HEK293T (cell line): ENCODE measurements at regions not wholly inside any gene's neighbourhood (a gene's known extent, or its start where the extent isn't known, plus 50 kb on each side); places are given as distances from the start of the nearest gene placed in this dataset.

Experiments
- CTCF ChIA-PET: fragments of 350-600 bp; formaldehyde crosslinking; extraction: SDS; loops from one replicate; lab custom pipeline; 2021; ENCODE audit warnings: antibody characterized with exemption, inconsistent platforms; lab: Yijun Ruan, JAX
- POLR2A ChIA-PET: fragments of 350-600 bp; formaldehyde crosslinking; extraction: SDS; loops from one replicate; lab custom pipeline; 2020; ENCODE audit warnings: antibody characterized with exemption, inconsistent platforms; lab: Yijun Ruan, JAX
- DNase-seq: peaks from one replicate; pipeline ENCODE4 v3.0.0; 2012; ENCODE audit warnings: mixed read lengths; ENCODE audit errors: extremely low spot score
- ARNT ChIP-seq: fragments of 450-650 bp; IDR thresholded peaks from 2 replicates; pipeline ENCODE4 v1.6.1; 2017; ENCODE audit warnings: mild to moderate bottlenecking
- BHLHE40 ChIP-seq: fragments of 450-650 bp; IDR thresholded peaks from 2 replicates; pipeline ENCODE4 v1.6.1; 2016; ENCODE audit warnings: mild to moderate bottlenecking, moderate library complexity, borderline replicate concordance
- CTBP1 ChIP-seq: fragments of 450-650 bp; IDR thresholded peaks from 2 replicates; pipeline ENCODE4 v1.6.1; 2016; ENCODE audit warnings: borderline replicate concordance
- ELF4 ChIP-seq: fragments of 450-650 bp; IDR thresholded peaks from 2 replicates; pipeline ENCODE4 v1.6.1; 2017; ENCODE audit warnings: antibody characterized with exemption
- FOXA1 ChIP-seq: fragments of 450-650 bp; IDR thresholded peaks from 2 replicates; pipeline ENCODE4 v1.6.1; 2016; ENCODE audit warnings: mild to moderate bottlenecking
- FOXK2 ChIP-seq: fragments of 450-650 bp; IDR thresholded peaks from 2 replicates; pipeline ENCODE4 v1.6.1; 2016; ENCODE audit warnings: mild to moderate bottlenecking
- FOXM1 ChIP-seq: fragments of 450-650 bp; IDR thresholded peaks from 2 replicates; pipeline ENCODE4 v1.6.1; 2017; ENCODE audit warnings: mild to moderate bottlenecking, borderline replicate concordance
- HDGF ChIP-seq: fragments of 450-650 bp; IDR thresholded peaks from 2 replicates; pipeline ENCODE4 v1.6.1; 2017; ENCODE audit warnings: antibody characterized with exemption, borderline replicate concordance
- L3MBTL2 ChIP-seq: fragments of 450-650 bp; conservative IDR thresholded peaks from 2 replicates; pipeline ENCODE4 v1.6.1; 2016; ENCODE audit warnings: mild to moderate bottlenecking
- LEF1 ChIP-seq: fragments of 450-650 bp; IDR thresholded peaks from 2 replicates; pipeline ENCODE4 v1.6.1; 2017; ENCODE audit warnings: mild to moderate bottlenecking, borderline replicate concordance
- NFRKB ChIP-seq: fragments of 450-650 bp; IDR thresholded peaks from 2 replicates; pipeline ENCODE4 v1.6.1; 2016; ENCODE audit warnings: mild to moderate bottlenecking, moderate library complexity
- PKNOX1 ChIP-seq: fragments of 450-650 bp; IDR thresholded peaks from 2 replicates; pipeline ENCODE4 v1.6.1; 2016
- SP1 ChIP-seq: fragments of 450-650 bp; IDR thresholded peaks from 2 replicates; pipeline ENCODE4 v1.6.1; 2017
- SUZ12 ChIP-seq: fragments of 450-650 bp; IDR thresholded peaks from 2 replicates; pipeline ENCODE4 v1.6.1; 2016; ENCODE audit warnings: mild to moderate bottlenecking
- TARDBP ChIP-seq: fragments of 450-650 bp; IDR thresholded peaks from 2 replicates; pipeline ENCODE4 v1.6.1; 2016
- ZNF384 ChIP-seq: fragments of 450-650 bp; IDR thresholded peaks from 2 replicates; pipeline ENCODE4 v1.6.1; 2016

DNA sequence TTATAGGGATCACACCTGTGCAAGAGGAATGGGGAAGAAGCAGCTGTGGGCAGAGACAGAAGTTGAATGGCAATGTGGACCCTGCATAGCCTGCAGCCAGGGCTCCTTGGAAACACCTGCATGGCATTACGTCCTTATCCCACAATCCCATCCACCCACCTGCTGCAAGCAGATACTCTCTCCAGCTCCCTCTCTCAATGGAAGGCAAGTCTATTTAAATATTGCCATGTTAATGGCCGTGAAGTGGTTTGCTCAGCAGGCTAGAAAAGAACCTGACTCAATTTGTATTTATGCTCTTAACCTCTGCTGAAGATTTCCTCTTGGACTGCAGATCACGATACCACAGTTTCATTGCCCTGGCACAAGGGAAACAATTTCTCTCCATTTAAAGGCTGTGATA is 417.0 kb downstream of the TYW1 start:
- no peak for TF ChIP-seq ELF4
- ChIA-PET POLR2A (no interaction called here), CTCF (no interaction called here)
- DNase-seq, result no peak

GRCh38 chr7:67414858-67415257 is 418.2 kb downstream of the TYW1 start:
- no peak for DNase-seq
- CTCF ChIA-PET, result no interaction called here
- TF ChIP-seq CTBP1, result no peak
- no peak for TF ChIP-seq LEF1
- no peak for TF ChIP-seq ZNF384
- TF ChIP-seq SUZ12, result no peak
- TF ChIP-seq ELF4, result no peak
- TF ChIP-seq TARDBP, result no peak
- no peak for TF ChIP-seq HDGF
- no peak for TF ChIP-seq SP1
- no peak for TF ChIP-seq FOXK2
- TF ChIP-seq FOXA1, result no peak
- no peak for TF ChIP-seq NFRKB
- POLR2A ChIA-PET, result no interaction called here

GRCh38 chr7:67422601-67423000 is 426.0 kb downstream of the TYW1 start:
- ChIA-PET POLR2A (no interaction called here), CTCF (interaction anchor here (0.6 kb wide), 1 partner anchor 202 kb away, joined by 3 read pairs; no protein-coding TSS in a partner anchor)
- no peak for TF ChIP-seq SP1
- TF ChIP-seq ZNF384, result no peak
- no peak for TF ChIP-seq BHLHE40
- TF ChIP-seq ELF4, result no peak
- TF ChIP-seq FOXA1, result no peak
- TF ChIP-seq CTBP1, result no peak
- no peak for TF ChIP-seq PKNOX1
- no peak for TF ChIP-seq FOXM1
- no peak for TF ChIP-seq LEF1
- no peak for DNase-seq

DNA sequence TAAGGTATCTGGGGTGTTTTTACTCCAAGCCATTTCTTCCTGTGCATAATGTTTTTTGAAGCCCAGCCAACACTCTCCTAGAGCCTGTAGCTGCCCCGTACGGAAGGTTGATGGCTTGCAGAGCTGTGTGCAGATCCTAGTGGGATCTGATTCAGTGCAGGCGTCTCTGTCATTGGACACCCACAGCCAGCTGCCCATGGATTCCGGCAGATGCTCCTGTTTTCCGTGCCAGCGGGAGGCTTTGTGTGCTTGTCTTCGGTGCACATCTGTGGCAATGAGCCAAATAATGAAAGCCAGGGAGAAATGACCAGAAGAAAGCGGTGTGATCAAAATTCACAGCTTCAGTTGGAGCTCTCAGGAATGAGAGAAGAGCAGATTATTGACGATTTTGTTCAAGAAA is 426.4 kb downstream of the TYW1 start:
- TF ChIP-seq HDGF (no peak), ELF4 (no peak), FOXM1 (no peak), L3MBTL2 (no peak), TARDBP (no peak), FOXK2 (no peak), SUZ12 (no peak)
- no peak for DNase-seq
- ChIA-PET POLR2A (no interaction called here), CTCF (no interaction called here)

DNA sequence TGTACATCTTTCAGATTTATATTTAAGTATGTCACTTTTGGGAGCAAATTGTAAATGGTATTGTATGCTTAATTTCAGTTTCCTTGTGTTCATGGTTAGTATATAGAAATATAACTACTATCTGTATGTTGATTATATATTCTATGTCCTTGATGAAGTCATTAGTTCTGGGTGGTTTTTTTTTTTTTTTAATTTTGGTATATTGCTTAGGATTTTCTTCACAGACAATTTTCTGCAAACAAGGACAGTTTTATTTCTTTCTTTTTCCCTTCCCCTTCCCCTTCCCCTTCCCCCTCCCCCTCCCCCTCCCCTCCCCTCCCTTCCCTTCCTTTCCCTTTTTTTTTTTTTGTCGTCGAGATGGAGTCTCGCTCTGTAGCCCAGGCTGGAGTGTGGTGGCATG is 430.0 kb downstream of the TYW1 start:
- TF ChIP-seq ZNF384 (no peak), FOXK2 (no peak), SUZ12 (no peak), L3MBTL2 (no peak), ELF4 (no peak), CTBP1 (no peak), ARNT (no peak), NFRKB (no peak), TARDBP (no peak)
- DNase-seq, result no peak
- ChIA-PET CTCF (no interaction called here), POLR2A (no interaction called here)

DNA sequence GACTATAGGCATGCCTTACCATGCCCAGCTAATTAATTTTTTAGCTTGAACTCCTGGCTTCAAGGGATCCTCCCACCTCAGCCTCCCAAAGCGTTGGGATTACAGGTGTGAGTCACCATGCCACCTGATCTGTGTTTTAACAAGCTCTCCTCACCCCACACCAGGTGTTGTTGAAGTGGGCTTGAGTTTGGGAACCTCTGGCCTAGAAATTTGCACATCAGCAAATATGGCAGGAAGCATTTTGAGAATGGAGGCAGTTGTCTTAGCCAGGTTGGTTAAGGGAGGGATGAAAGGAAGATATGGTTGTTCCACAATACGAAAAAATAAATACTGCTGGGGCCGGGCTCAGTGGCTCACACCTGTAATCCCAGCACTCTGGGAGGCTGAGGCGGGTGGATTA is 433.1 kb downstream of the TYW1 start:
- no peak for DNase-seq
- TF ChIP-seq ARNT (no peak), CTBP1 (no peak), ELF4 (no peak), ZNF384 (no peak)
- ChIA-PET POLR2A (no interaction called here), CTCF (no interaction called here)

DNA sequence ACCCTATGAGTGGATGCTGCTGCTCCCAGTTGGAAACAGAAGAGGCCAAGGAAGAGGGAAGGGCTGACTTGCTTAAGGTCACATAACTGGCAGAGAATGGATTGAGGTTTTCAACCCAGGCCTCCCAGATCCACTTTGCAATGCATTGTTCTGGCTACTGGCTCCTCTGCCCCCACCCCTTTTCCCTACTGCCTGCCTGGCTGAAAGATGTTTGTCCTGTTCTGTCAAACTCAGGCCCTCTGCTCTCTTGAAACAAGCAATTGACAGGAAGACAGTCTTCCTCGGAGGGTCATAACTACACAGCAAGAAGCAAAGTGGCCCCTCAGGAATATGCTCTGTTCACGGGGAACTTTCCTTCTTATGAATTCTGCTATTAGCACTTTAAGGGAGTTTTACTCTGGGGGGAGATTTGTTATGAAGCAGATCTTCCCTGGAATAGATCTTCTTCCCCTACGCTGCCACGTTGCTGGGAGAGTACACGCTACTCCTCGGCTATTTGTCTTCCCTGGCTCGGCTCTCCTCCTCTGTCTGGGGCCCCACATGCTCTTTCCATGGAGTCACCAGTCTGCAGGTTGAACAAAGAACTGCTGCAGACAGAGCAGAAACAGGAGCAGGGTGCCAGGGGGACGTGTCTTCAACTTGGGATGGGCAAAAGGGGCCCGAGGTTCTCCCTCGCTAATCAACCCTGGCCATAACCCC is 436.1 kb downstream of the TYW1 start:
- DNase-seq, result no peak
- CTCF ChIA-PET, result interaction anchor here (0.6 kb wide), 1 partner anchor 54 kb away, joined by 3 read pairs; no protein-coding TSS in a partner anchor
- TF ChIP-seq ARNT, result no peak
- TF ChIP-seq FOXM1, result no peak
- no peak for TF ChIP-seq ELF4
- TF ChIP-seq LEF1, result no peak
- POLR2A ChIA-PET, result no interaction called here

- POLR2A ChIA-PET, result no interaction called here
Measured at GRCh38 chr7:67435894-67436535, 439.4 kb downstream of the TYW1 start.

More at GRCh38 chr7:67435894-67436535, 439.4 kb downstream of the TYW1 start:
- TF ChIP-seq BHLHE40 (no peak), TARDBP (no peak), SP1 (no peak), L3MBTL2 (no peak), HDGF (no peak), ZNF384 (no peak), PKNOX1 (no peak), CTBP1 (no peak), FOXA1 (no peak), NFRKB (no peak), LEF1 (no peak)
- CTCF ChIA-PET, result no interaction called here
- DNase-seq, result no peak
